ENCODE measurements at regions not wholly inside any gene's neighbourhood (a gene's known extent, or its start where the extent isn't known, plus 50 kb on each side); places are given as distances from the start of the nearest gene placed in this dataset.

DNA sequence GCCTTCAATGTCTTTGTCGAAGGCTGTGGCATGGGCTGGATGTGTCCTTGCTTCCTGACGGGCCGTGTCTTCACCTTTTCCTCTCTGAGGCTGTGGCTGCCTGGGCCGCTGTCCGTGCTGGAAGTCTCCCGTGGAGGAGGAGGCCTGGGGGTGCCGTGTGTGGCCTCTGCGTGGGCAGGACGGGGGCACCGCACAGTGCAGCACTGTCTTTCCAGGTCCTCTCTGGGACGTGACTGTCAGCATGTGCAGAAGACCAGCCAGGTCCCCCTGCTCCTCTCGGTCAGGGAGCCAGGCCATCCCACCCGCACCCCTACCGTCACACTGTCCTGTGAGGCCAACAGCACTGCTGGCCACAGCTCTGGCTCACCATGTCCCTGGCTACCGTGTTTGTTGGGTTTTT, 64.4 kb upstream of the ZNF236 start:
- POLR2A ChIA-PET = no interaction called here
- H3K27me3 ChIP-seq (ENCODE audit: control insufficient read depth, insufficient read depth, low read length) = no peaks in the 10 kb centered on the region
- ATAC-seq = 0 out of 2 replicates have a peak, but pooled peaks have one; percentile 13
- no TSS peak for BruUV-seq (replicated peaks)
- no peak overlapping the region for H3K4me3 ChIP-seq (ENCODE audit: low read depth in 2 of 2, low read length in 2 of 2)
- intact Hi-C loops (cut with micrococcal nuclease; ENCODE audit: unreplicated experiment) (no loop called here), in situ Hi-C loops (cut with HindIII; ENCODE audit: low pct_unique_long_range_greater_than_20kb, low sequenced_read_pairs) (no loop called here)
- DNase-seq (ENCODE audit: low read depth, low spot score) = no peak
- CTCF ChIA-PET = no interaction called here
- H3K36me3 ChIP-seq (ENCODE audit: control insufficient read depth, insufficient read depth, low read length) = no peaks in the 10 kb centered on the region
- no peak overlapping the region for H3K27ac ChIP-seq (ENCODE audit: low read length)
- H3K9me3 ChIP-seq (ENCODE audit: control insufficient read depth, insufficient read depth, low read depth, low read length) = no peaks in the 10 kb centered on the region
- no peaks in the 10 kb centered on the region for H3K4me1 ChIP-seq (ENCODE audit: control insufficient read depth, insufficient read depth, low read length)
- TF ChIP-seq, protein P1, sequence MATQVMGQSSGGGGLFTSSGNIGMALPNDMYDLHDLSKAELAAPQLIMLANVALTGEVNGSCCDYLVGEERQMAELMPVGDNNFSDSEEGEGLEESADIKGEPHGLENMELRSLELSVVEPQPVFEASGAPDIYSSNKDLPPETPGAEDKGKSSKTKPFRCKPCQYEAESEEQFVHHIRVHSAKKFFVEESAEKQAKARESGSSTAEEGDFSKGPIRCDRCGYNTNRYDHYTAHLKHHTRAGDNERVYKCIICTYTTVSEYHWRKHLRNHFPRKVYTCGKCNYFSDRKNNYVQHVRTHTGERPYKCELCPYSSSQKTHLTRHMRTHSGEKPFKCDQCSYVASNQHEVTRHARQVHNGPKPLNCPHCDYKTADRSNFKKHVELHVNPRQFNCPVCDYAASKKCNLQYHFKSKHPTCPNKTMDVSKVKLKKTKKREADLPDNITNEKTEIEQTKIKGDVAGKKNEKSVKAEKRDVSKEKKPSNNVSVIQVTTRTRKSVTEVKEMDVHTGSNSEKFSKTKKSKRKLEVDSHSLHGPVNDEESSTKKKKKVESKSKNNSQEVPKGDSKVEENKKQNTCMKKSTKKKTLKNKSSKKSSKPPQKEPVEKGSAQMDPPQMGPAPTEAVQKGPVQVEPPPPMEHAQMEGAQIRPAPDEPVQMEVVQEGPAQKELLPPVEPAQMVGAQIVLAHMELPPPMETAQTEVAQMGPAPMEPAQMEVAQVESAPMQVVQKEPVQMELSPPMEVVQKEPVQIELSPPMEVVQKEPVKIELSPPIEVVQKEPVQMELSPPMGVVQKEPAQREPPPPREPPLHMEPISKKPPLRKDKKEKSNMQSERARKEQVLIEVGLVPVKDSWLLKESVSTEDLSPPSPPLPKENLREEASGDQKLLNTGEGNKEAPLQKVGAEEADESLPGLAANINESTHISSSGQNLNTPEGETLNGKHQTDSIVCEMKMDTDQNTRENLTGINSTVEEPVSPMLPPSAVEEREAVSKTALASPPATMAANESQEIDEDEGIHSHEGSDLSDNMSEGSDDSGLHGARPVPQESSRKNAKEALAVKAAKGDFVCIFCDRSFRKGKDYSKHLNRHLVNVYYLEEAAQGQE (IDR thresholded peaks at IDR 0.05; ENCODE audit: insufficient read depth in 1 of 2, low read depth in 2 of 2, low read length in 1 of 2) = no peak
- TF ChIP-seq SIN3A (IDR thresholded peaks at IDR 0.05; ENCODE audit: borderline replicate concordance, insufficient read depth, low read depth, low read length) (no peak), POLR2AphosphoS5 (IDR thresholded peaks at IDR 0.05; ENCODE audit: low read depth, low read length) (no peak), TCF7L2 (IDR thresholded peaks at IDR 0.05; ENCODE audit: low read depth, low read length) (no peak)
- TF ChIP-seq, protein P2, sequence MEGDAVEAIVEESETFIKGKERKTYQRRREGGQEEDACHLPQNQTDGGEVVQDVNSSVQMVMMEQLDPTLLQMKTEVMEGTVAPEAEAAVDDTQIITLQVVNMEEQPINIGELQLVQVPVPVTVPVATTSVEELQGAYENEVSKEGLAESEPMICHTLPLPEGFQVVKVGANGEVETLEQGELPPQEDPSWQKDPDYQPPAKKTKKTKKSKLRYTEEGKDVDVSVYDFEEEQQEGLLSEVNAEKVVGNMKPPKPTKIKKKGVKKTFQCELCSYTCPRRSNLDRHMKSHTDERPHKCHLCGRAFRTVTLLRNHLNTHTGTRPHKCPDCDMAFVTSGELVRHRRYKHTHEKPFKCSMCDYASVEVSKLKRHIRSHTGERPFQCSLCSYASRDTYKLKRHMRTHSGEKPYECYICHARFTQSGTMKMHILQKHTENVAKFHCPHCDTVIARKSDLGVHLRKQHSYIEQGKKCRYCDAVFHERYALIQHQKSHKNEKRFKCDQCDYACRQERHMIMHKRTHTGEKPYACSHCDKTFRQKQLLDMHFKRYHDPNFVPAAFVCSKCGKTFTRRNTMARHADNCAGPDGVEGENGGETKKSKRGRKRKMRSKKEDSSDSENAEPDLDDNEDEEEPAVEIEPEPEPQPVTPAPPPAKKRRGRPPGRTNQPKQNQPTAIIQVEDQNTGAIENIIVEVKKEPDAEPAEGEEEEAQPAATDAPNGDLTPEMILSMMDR (IDR thresholded peaks at IDR 0.05) = no peak

DNA sequence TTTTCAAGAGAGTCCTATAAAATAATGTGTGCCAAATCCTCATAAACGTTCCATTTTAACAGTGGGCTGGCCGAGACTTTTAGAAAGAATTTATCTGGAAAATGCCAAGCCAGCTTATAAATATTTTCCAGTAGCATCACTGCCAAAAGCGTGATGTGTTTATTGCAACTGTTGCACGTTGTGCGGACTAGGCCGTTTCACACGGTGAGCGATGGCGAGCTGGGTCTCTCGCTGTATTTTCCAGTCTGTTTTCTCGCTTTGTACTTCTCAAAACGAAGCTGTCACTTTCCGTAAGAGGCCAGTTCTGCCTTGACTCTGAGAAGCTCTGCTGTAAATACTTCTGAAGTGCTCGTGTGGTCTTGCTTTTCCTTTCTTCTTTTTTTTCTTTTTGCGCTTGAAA, 65.0 kb upstream of the ZNF236 start:
- ATAC-seq = no peak
- no TSS peak for BruUV-seq (replicated peaks)

More for the DNA sequence above, 65.0 kb upstream of the ZNF236 start:
- TF ChIP-seq, protein P2 (IDR thresholded peaks at IDR 0.05) = no peak
- TF ChIP-seq POLR2AphosphoS5 (IDR thresholded peaks at IDR 0.05; ENCODE audit: low read depth, low read length) = no peak
- H3K27me3 ChIP-seq (ENCODE audit: control insufficient read depth, insufficient read depth, low read length) = no peaks in the 10 kb centered on the region
- ChIA-PET CTCF (no interaction called here), POLR2A (no interaction called here)
- no peaks in the 10 kb centered on the region for H3K9me3 ChIP-seq (ENCODE audit: control insufficient read depth, insufficient read depth, low read depth, low read length)
- no peak for DNase-seq (ENCODE audit: low read depth, low spot score)
- no peak overlapping the region for H3K27ac ChIP-seq (ENCODE audit: low read length)
- H3K4me1 ChIP-seq (ENCODE audit: control insufficient read depth, insufficient read depth, low read length) = no peaks in the 10 kb centered on the region
- in situ Hi-C loops (cut with HindIII; ENCODE audit: low pct_unique_long_range_greater_than_20kb, low sequenced_read_pairs) = no loop called here
- no peak overlapping the region for H3K4me3 ChIP-seq (ENCODE audit: low read depth in 2 of 2, low read length in 2 of 2)
- intact Hi-C loops (cut with micrococcal nuclease; ENCODE audit: unreplicated experiment) = no loop called here
- H3K36me3 ChIP-seq (ENCODE audit: control insufficient read depth, insufficient read depth, low read length) = no peaks in the 10 kb centered on the region
